ENCODE measurements at regions not wholly inside any gene's neighbourhood (a gene's known extent, or its start where the extent isn't known, plus 50 kb on each side); places are given as distances from the start of the nearest gene placed in this dataset.

DNA sequence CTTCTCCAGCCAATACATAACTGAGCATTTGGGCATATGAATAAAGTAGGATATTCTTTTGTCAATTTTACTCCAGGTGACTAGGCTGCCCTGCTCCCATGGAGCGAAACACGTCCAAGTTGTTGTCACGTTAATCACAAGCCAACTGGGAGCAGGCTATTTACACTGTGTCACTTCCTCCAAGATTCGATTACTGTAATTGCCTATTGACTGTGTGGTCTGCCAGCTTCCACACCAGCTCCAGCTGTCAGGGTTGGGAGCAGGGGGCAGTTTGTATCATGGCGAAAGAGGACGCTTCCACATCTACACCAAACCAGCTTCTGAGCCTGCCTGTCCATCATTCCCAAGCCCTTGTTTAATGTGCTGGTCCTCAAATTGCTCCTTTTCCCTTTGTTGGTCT is 89.2 kb upstream of the RORA start:
- Histone ChIP-seq H4K20me1 (replicated peaks; ENCODE audit: control insufficient read depth, extremely low read depth, insufficient read depth, low read length) (no peaks in the 10 kb centered on the region), H3K79me2 (ENCODE audit: control insufficient read depth, insufficient read depth, low read length) (no peaks in the 10 kb centered on the region), H3K9me1 (replicated peaks; ENCODE audit: control insufficient read depth, extremely low read depth, insufficient read depth, low read length) (no peaks in the 10 kb centered on the region), H3K27ac (ENCODE audit: insufficient read depth, low read depth, low read length) (no peak overlapping the region), H3K9ac (replicated peaks; ENCODE audit: extremely low read depth, insufficient read depth, low read length) (no peak overlapping the region), H2AFZ (ENCODE audit: low read depth, low read length) (no peak overlapping the region), H3K4me2 (ENCODE audit: insufficient read depth, low read length) (no peak overlapping the region), H3K4me3 (replicated peaks in 1 of 3; ENCODE audit: insufficient read depth in 1 of 3, low read depth in 1 of 3, low read length in 3 of 3) (no peak overlapping the region), H3K4me1 (ENCODE audit: control insufficient read depth, extremely low read depth, insufficient read depth, low read length) (no peaks in the 10 kb centered on the region), H3K27me3 (ENCODE audit: control insufficient read depth in 2 of 2, insufficient read depth in 2 of 2, low read length in 2 of 2) (no peaks in the 10 kb centered on the region), H3K36me3 (ENCODE audit: control insufficient read depth in 2 of 2, extremely low read depth in 1 of 2, insufficient read depth in 2 of 2, low read length in 2 of 2) (no peaks in the 10 kb centered on the region), H3K9me3 (replicated peaks; ENCODE audit: control insufficient read depth, insufficient read depth, low read length) (no peaks in the 10 kb centered on the region)
- BruUV-seq (replicated peaks) = no TSS peak
- intact Hi-C loops (cut with micrococcal nuclease) (no loop called here), dilution Hi-C loops (cut with MboI; ENCODE audit: extremely low pct_ligation_motif_present, low sequenced_read_pairs) (no loop called here)
- TF ChIP-seq FOS (IDR thresholded peaks at IDR 0.05; ENCODE audit: borderline replicate concordance, insufficient read depth, low read length) (no peak), POLR2AphosphoS5 (IDR thresholded peaks at IDR 0.05; ENCODE audit: insufficient read depth, low read depth, low read length) (no peak), MYC (IDR thresholded peaks at IDR 0.05; ENCODE audit: low read depth, low read length) (no peak), JUN (IDR thresholded peaks at IDR 0.05; ENCODE audit: borderline replicate concordance, insufficient read depth, insufficient read length, low read depth) (no peak), POLR2A (IDR thresholded peaks at IDR 0.05; ENCODE audit: low read depth, low read length) (no peak), EZH2 (IDR thresholded peaks at IDR 0.05; ENCODE audit: borderline replicate concordance, low read depth, low read length, severe bottlenecking) (no peak), GATA2 (IDR thresholded peaks at IDR 0.05; ENCODE audit: insufficient read depth, insufficient read length, low read depth, low read length) (no peak)
- TF ChIP-seq, protein P1, sequence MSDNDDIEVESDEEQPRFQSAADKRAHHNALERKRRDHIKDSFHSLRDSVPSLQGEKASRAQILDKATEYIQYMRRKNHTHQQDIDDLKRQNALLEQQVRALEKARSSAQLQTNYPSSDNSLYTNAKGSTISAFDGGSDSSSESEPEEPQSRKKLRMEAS (IDR thresholded peaks at IDR 0.05; ENCODE audit: insufficient read depth, insufficient read length) = no peak
- TF ChIP-seq, protein P2, sequence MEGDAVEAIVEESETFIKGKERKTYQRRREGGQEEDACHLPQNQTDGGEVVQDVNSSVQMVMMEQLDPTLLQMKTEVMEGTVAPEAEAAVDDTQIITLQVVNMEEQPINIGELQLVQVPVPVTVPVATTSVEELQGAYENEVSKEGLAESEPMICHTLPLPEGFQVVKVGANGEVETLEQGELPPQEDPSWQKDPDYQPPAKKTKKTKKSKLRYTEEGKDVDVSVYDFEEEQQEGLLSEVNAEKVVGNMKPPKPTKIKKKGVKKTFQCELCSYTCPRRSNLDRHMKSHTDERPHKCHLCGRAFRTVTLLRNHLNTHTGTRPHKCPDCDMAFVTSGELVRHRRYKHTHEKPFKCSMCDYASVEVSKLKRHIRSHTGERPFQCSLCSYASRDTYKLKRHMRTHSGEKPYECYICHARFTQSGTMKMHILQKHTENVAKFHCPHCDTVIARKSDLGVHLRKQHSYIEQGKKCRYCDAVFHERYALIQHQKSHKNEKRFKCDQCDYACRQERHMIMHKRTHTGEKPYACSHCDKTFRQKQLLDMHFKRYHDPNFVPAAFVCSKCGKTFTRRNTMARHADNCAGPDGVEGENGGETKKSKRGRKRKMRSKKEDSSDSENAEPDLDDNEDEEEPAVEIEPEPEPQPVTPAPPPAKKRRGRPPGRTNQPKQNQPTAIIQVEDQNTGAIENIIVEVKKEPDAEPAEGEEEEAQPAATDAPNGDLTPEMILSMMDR (IDR thresholded peaks at IDR 0.05; ENCODE audit: extremely low read depth in 1 of 2, insufficient read depth in 1 of 2, low read depth in 1 of 2, low read length in 2 of 2) = no peak
- DNase-seq (ENCODE audit: low read depth, low spot score) (no peak), FAIRE-seq (no peak)
- ChIA-PET CTCF (no interaction called here), POLR2A (no interaction called here)
